Left renal cortex interstitium (tissue), 4 donors: ENCODE measurements at regions not wholly inside any gene's neighbourhood (a gene's known extent, or its start where the extent isn't known, plus 50 kb on each side); places are given as distances from the start of the nearest gene placed in this dataset.
A peak's percentile ranks its signal among the peaks of the same experiment; 100 is the strongest.

ENCODE experiments used
- DNase-seq, 4 donors: peaks; one replicate each; pipeline ENCODE4 v3.0.0-alpha.2; 2013; ENCODE audit warnings: low read depth in 4 of 4, low spot score in 2 of 4, missing footprints in 1 of 4

DNA sequence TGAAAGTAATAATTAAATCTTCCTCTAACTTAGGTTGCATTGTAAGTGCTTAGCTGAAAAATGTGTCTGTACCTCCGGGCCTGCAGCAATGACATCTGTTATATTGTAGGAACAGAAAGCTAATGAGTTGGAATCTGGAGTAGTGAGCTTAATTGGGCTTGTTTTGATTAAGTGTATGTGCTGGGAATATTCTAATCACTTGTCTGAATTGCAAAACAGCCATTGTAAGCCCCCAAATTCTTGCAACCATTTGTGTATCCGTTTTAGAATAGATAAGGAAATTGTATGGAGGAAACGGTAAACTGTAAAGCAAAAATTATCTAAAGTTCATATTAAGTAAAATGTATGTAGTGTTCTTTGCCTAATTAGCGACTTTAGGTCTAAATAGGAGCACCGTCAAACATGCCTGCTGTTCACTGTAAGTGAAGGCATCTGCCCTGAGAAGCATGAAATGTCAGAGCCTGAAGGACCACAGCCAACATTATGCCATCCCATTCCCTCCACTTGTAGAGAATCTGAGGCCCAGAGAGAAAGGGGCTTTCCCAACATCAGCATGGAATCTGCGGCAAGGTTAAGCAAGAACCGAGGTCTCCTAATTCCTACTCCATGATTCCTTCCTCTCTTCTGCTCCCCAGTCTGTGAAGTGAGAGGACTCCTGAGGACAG lies 466.4 kb downstream of the TDRD15 start:
- DNase-seq: no peak

DNA sequence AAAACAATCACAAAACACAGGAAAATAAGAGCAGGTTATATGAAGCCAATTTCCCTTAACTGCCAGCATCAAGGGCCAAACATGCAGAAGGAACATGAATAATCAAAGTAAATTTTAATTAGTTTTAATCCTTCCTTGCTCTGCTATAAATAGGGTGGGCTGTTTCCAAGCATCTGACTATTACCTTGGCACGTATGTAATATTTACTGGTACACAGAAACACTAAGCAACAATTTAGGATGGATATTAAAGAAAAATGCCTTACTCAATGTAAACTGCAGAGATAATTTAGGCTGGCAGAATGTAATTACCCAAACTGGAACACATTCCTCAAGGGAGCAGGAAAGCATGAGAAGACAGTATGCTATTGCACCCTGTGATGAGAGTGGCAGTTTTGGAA lies 468.2 kb downstream of the TDRD15 start:
- DNase-seq: no peak

GRCh38 chr2:21599417-21599816 lies 475.6 kb downstream of the TDRD15 start:
- DNase-seq: peak; percentile 8 to 25 (median 9)

DNA sequence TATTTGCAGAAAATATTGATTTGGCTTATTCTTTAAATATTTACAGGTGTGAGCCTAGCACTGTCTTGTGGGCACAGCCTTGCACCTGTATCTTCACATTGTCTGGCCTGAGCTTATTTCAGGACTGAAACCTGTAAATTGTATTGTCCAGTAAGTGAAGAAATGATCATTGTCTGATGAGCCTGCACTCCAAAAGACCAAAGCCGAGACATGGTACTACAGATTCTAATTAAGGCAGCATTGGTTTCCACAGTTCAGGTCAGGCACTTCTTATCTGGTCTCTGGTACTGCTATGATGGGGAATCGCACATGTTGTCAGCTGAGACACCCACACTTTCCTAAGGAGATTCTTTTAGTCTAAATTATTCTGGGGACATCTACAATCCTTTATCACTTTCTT lies 479.0 kb downstream of the TDRD15 start:
- DNase-seq: no peak

GRCh38 chr2:21607572-21607971 lies 483.8 kb downstream of the TDRD15 start:
- no peak for DNase-seq

- DNase-seq: no peak
Measured at GRCh38 chr2:21610304-21610703, 486.5 kb downstream of the TDRD15 start.

- no peak for DNase-seq
Measured at GRCh38 chr2:21617885-21618434, 494.2 kb downstream of the TDRD15 start.

DNA sequence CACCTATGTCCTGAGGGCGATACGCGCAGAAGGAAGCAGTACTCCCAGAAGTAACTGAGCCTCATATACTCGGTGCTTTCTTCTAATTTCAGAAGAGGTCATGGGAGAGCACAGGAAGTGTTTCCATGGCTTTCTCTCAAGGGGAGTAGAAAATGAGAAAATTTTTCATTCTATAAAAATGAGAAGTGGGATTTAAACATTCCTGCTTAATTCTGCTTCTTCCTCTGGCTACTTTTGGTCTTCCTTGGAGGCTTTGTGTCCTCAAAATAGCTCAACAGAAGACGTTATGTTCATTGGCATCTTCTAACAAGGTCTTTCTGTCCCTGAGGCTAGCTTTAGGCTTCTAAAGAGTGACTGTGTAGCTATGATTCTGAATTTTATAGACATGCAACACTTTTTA lies 497.0 kb downstream of the TDRD15 start:
- no peak for DNase-seq

DNA sequence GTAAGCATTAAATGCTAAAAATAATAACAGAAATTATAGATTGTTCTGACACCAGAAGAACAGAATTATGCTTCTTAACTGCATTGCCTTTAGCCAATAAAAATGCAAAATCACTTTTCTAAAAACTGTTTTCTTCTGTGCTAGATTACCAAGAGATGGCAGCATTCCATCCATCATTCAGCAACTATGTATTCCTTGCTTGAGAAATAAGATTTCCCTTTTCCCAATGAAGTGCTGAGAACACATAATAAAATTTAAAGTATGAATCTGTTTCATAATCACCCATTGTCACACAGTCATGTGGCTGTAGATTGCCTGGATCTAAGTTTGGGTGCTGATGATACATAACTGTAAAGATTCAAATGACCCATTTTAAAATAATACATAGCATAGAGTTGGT lies 504.2 kb downstream of the TDRD15 start:
- no peak for DNase-seq

DNA sequence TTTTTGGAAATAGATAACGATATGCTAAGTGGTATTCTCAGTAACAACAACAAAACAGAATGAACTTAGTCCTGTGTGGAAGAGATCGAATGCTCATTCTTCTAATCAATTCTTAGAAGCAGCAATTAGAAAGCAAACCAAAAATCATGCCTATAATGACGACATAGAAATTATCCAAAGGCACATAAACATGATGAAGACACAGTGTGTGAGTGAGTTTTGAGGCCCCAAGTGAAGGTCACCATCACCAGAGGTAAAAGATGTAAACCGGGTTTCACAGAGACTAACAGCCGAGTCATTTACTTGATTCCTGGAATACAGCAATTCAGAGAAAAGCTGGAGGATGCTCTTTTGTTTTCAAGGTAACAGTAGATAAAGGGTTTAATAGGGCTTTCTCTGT lies 509.2 kb downstream of the TDRD15 start:
- DNase-seq: no peak

- no peak for DNase-seq
Measured at GRCh38 chr2:21633466-21633865, 509.7 kb downstream of the TDRD15 start.

- DNase-seq: no peak
Measured at GRCh38 chr2:21633911-21634310, 510.1 kb downstream of the TDRD15 start.

- no peak for DNase-seq
Measured at GRCh38 chr2:21640046-21640445, 516.3 kb downstream of the TDRD15 start.

GRCh38 chr2:21642647-21643046 lies 518.9 kb downstream of the TDRD15 start:
- no peak for DNase-seq

- DNase-seq: no peak
Measured at GRCh38 chr2:21643180-21643579, 519.4 kb downstream of the TDRD15 start.

DNA sequence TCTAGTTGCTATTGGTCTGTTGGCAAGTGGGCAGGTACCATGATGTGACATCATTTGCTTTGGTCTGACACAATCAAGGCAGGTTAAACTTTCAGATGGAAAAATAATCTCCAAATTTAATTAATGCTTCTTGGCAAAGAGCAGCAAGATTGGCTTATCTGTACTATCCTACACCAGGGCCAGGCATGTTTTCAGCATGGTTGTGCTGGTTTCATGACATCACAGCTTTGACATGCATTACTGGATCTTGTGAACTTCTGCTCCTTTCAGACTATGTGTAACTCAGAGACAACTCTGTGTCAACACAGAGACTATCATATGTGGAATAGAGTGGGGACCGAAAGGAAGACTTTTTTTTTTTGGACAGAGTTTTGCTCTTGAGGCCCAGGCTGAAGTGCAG lies 520.5 kb downstream of the TDRD15 start:
- no peak for DNase-seq

GRCh38 chr2:21646345-21646744 lies 522.6 kb downstream of the TDRD15 start:
- DNase-seq: peak in 3 of 4 donors; percentile 8 to 13 (median 13)

GRCh38 chr2:21650569-21650968 lies 526.8 kb downstream of the TDRD15 start:
- DNase-seq: no peak

- no peak for DNase-seq
Measured at GRCh38 chr2:21655136-21655535, 531.4 kb downstream of the TDRD15 start.

DNA sequence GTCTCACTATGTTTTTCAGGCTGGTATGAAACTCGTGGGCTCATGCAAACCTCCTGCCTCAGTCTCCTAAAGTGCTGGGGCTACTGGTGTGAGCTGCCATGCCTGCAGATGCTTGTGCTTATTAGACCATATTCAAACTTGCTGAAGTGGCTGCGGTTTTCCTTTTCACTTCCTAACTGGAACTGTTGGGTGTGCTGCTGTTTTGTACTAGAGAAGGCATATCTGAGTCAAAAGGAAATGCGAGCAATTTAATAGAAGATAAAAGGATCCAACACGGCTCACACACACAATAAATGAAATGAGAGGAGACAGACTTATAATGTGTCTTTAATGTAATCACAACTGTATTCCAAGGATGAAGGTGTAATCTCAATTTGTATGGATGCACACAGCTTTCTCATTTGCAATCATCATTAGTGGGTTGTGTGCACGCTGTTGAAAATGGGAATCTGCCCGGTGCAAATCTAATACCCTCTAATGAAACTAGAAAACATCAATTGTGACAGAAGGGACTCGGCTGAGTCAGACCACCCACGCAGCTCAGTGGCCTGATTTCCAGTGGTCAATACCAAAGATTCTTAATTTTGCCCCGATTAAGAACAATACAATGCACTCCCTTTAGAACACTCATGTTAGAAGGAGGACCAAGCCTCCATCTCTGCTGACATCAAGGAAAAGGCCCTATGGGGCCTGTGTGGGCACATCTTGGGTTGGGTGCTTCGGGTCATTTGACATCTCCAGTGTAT lies 532.7 kb downstream of the TDRD15 start:
- no peak for DNase-seq

- DNase-seq: no peak
Measured at GRCh38 chr2:21657445-21657844, 533.7 kb downstream of the TDRD15 start.

DNA sequence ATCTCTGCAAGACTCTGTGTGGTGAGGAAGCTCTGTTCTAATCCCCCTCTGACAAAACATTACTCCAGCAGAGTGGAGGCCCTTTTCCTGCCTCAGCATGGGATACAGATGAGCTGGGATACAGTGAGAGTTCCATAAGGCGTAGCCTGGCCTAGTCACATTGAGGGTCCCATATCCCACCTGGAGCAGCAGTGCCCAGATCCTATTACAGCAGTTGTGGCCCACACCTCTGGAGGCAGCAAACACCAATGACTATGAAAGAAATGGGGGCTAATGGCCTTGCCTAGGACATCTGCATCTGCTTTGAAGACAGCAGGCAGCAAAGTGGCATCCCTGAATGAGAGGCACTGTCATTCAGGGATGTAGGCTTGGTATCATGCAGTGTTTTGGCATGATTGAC lies 534.5 kb downstream of the TDRD15 start:
- DNase-seq: no peak
